Stimulated activated naive CD4-positive, alpha-beta T cell (primary cell): ENCODE measurements at regions not wholly inside any gene's neighbourhood (a gene's known extent, or its start where the extent isn't known, plus 50 kb on each side); places are given as distances from the start of the nearest gene placed in this dataset.
"Not testable (repeated sequence)": the region's sequence is repeated elsewhere in the genome, so short reads cannot be mapped to it uniquely, and the experiment has no call there.

Experiments used
- DNase-seq, 6 experiments: peaks; one replicate each; lab custom pipeline; 2025; lab: John Stamatoyannopoulos, UW

- no peak for DNase-seq
Measured at GRCh38 chr4:27638163-27638915, 777.7 kb downstream of the STIM2 start.

DNA sequence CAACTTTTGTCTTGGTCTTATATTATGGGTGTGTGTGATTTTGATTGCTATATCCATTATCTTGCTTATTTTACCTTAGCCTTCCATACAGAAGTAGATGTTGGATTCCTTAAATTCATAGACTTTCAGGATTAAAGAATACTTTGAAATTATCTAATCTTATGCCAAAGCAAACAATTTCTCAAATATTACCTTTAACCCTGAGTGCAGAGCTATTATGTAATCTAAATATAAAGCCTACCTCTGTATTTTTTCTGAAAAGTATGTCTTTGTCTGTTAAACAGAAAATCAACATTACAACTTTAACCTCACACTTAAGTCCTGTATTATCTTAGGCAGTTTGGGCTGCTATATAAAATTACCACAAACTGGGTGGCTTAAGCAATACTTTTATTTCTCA lies 782.5 kb downstream of the STIM2 start:
- DNase-seq: no peak

GRCh38 chr4:27648416-27648815 lies 787.8 kb downstream of the STIM2 start:
- no peak for DNase-seq

- no peak for DNase-seq
Measured at GRCh38 chr4:27662426-27662825, 801.8 kb downstream of the STIM2 start.

DNA sequence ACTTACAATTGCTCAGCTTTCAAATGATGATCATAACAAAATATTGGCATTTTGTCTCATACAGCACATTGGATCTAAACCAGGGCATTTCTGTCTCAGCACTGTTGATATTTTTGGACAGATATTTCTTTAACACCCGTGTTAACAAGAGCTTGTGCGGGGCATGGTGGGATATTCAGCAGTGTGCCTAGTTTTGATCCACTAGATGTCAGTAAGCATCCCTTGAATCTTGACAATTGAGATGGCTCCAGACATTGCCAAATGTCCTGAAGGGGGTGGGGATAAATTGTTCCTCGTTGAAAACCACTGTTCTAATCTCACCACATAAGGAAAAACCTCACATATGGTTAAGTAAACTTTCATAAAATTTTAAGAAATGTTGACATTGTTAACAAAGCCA lies 806.3 kb downstream of the STIM2 start:
- no peak for DNase-seq

DNA sequence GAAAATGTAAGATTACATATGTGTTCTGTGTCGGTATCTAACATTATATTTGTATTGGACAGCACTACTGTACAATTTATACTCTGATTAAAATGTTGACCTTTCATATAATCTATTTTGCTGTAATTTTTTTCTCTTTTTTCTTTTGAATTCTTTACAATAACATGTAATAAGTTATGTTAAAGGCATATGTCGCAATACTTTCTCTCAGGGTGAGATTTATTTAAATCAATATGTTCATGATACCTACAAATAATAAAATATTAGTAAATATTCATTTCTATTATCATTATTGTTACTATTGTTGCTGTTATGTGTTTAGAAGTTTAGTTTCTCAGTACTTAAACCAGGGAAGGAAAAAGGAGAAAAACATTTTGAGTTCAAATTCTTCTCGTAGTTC lies 807.4 kb downstream of the STIM2 start:
- no peak for DNase-seq

- no peak for DNase-seq
Measured at GRCh38 chr4:27678027-27678426, 817.4 kb downstream of the STIM2 start.

DNA sequence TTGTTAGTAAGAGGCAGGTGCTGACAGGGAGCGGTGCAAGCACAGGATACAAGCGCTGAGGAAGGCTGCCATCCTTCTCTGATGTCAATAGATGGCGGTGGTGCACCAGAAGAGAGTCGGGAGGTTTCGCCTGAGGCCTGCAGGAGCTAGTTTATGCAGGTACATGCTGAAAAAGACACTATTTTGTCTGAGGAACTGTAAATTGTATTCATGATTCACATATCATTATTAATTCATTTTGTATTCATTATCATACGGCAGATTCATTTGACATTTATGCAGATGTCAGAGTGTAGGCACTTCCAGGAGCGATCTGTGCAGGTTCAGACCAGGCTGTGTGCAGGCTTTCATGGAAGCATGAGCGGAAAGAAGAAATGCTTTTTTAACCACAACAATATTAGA lies 824.0 kb downstream of the STIM2 start:
- no peak for DNase-seq

GRCh38 chr4:27685091-27685490 lies 824.5 kb downstream of the STIM2 start:
- no peak for DNase-seq

DNA sequence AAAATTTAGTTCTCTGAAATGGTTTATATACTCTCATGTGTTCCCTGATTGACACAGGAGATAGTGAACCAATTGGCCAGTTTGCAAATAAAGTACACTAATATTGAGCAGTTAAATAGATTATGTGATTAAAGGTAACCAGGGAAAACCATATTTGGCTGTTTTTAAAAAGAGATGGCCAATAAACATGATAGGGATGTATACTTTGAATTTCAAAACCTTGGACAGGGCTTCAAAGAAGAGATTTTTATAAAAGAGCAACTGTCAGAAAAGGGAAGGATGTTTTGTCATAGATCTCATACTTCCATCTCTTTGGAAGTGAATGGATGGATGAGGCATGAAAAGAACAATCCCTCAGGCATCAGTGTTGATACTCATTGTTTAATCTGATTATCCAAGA lies 825.3 kb downstream of the STIM2 start:
- DNase-seq: no peak

GRCh38 chr4:27692158-27692557 lies 831.5 kb downstream of the STIM2 start:
- no peak for DNase-seq

DNA sequence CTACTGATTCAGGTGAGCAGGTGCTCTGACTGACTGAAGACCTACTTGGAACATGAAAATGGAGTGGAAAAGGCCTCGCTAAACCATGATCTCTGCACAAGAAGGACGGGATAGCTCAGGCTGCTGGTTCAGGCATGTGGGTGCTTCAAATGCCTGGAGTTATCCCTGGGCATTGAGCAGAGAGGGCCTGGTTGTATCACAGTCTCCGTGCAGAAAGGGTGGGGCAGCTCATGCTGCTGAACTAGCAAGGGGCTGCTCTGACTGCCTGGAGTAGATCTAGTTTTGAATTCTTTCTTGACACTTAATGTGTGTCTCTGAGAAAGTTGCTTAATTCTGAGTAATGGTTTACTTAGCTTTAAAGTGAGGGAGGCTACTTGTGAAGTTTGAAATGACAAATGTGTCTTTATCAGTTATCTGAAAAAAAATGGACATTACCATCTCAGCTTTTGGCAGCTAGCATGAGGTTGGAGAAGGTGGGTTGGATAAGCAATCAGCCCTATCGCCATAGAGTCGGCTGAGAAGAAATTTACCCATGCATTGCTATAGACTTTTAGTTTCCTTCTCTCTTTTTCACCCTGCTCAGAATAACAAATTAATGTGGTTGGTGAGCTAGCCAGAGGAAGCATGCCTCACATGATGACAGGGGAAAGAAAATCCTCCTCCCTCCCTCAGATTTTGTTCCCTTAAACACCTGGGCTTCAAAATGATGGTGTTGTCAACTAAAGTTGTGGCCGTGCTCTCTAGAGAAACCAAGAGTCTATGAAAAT lies 832.4 kb downstream of the STIM2 start:
- DNase-seq: no peak

- DNase-seq: not testable (repeated sequence)
Measured at GRCh38 chr4:27696257-27696656, 835.6 kb downstream of the STIM2 start.

- no peak for DNase-seq
Measured at GRCh38 chr4:27701606-27702005, 841.0 kb downstream of the STIM2 start.

DNA sequence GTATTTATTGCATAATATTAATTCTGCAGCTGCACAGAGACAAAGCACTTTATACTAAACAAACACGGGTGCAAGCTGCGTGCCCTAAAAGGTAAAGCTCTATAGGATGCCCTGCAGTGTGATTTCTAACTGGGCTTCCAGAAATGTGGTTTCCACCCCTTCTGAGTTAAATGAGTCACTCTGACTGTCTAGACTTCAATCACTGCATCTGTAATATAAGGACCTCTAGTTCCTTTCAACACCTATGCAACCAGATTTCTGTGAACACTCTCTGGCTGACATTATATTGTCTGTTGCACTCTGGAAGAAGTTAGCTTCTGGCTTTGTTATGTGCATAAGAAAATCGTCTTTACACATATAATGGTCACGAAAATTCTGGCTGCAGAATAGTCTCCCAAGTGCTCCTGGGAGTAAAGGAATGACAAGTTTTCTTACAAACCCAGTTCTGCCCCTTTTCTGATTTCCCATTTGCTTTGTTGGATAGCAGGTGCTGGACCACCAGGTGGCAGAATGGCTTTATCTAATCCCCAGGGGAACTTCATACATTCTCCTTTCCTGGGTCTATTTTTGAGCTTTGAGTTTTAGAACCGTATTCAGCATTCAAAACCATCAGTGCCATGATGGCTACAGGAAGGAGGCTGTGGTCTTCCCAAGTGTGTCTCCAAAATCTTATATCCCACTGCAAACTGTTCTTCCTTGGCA lies 842.2 kb downstream of the STIM2 start:
- no peak for DNase-seq

DNA sequence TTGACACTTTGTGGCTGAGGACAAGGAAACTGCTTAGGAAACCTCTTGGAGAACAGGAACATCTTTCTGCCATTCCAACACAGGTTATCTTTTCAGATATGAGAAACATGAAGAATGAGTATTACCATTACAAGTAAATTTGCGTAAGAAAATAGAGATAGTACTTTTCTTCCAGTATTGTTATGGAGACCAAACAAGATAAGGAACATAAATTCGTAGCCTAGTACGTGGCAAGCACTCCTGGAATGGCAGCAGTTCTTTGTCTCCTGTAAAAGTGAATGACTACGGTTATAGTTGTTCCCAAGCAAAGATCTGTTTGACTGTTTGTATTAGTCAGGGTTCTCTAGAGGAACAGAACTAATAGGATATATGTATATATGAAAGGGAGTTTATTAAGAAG lies 843.1 kb downstream of the STIM2 start:
- no peak for DNase-seq

- no peak for DNase-seq
Measured at GRCh38 chr4:27711041-27711440, 850.4 kb downstream of the STIM2 start.

- DNase-seq: no peak
Measured at GRCh38 chr4:27714073-27714472, 853.4 kb downstream of the STIM2 start.

- DNase-seq: no peak
Measured at GRCh38 chr4:27716693-27717430, 856.2 kb downstream of the STIM2 start.

DNA sequence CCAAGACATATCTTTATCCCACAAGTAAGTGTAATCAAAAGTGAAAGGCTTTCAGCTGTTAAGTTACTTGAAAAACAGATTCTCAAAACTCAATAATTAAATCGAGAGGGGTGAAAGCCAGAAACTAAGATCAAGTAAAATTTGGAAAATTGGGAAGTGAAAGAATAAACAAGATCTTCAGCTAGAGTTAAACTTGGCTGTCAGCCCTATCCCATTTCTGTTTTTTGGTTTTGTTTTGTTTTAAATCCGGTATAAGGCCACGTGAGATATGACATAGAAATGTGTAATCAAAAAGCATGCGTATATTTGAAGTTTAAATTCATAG lies 856.8 kb downstream of the STIM2 start:
- DNase-seq: no peak

DNA sequence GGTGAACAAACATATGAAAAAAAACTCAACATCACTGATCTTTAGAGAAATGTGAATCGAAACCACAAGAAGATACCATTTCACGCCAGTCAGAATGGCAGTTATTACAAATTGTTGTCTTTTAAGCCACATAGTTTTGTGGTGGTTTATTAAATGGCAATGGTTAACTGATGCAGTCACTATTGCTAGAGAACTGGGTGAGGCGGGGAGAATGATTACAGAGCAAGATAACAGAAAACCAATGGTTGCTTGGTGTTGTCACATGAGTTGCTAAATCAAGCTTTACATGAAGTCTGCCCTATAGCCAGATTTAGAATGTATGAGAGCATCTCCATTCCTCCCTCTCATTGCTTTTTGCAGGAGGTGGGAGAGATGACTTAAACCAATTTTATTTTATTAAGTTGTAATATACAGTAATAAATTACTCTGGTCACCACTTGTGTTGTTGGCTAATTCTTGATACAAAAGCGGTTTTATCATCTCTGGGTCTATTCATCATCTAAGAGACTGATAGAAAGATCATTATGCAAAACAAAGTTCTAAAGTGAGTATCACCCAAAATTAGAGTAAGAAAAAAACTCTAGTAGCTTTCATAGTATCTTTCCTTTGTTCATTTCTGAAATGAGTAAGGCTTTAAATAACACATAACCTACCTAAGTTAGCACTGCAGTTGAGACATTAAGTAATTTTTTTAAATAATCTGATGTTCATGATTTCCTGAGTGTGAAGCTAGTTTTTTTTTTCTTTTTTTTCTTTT lies 859.5 kb downstream of the STIM2 start:
- no peak for DNase-seq

- DNase-seq: no peak
Measured at GRCh38 chr4:27721193-27721592, 860.6 kb downstream of the STIM2 start.
